IMR-90 (cell line): ENCODE measurements at regions not wholly inside any gene's neighbourhood (a gene's known extent, or its start where the extent isn't known, plus 50 kb on each side); places are given as distances from the start of the nearest gene placed in this dataset.

Experiments used
- ATAC-seq: fragments of 200-7000 bp; cut with Tn5 transposase; 2 replicates; pipeline ENCODE4 v1.9.1; 2020; ENCODE audit warnings: low read depth, mild to moderate bottlenecking, moderate library complexity
- BruUV-seq: library from RNA; stranded (reverse); fragments of 400-500 nt; replicated peaks from 2 replicates; lab custom pipeline; 2021; lab: Mats Ljungman, UMichigan
- CTCF ChIA-PET: fragments of 300-600 bp; formaldehyde crosslinking; extraction: SDS; loops from one replicate; lab custom pipeline; 2021; ENCODE audit warnings: antibody characterized with exemption; lab: Yijun Ruan, JAX
- POLR2A ChIA-PET: fragments of 300-600 bp; sonication (Branson Sonifier 250); formaldehyde crosslinking; loops from one replicate; lab custom pipeline; 2022; ENCODE audit warnings: antibody characterized with exemption; ENCODE audit not compliant: unreplicated experiment; lab: Charles Lee
- DNase-seq: peaks from one replicate; pipeline ENCODE4 v3.0.0; 2013
- H2AFZ ChIP-seq: replicated peaks from 2 replicates; pipeline ENCODE3; 2013; ENCODE audit warnings: low read length, mild to moderate bottlenecking; ENCODE audit not compliant: poor library complexity
- H2AK5ac ChIP-seq: 2 replicates; pipeline ENCODE4 v1.6.1; 2013; ENCODE audit warnings: low read depth, low read length, inconsistent platforms
- H2AK9ac ChIP-seq: replicated peaks from 2 replicates; pipeline ENCODE3; 2013; ENCODE audit warnings: mild to moderate bottlenecking, low read depth, low read length, moderate library complexity; ENCODE audit not compliant: poor library complexity
- H2BK120ac ChIP-seq: 2 replicates; pipeline ENCODE4 v1.6.1; 2013; ENCODE audit warnings: low read depth, low read length, inconsistent platforms
- H2BK15ac ChIP-seq: 3 replicates; pipeline ENCODE4 v1.6.1; 2013; ENCODE audit warnings: low read depth, low read length, inconsistent platforms
- H2BK20ac ChIP-seq: 2 replicates; pipeline ENCODE4 v1.6.1; 2013; ENCODE audit warnings: low read depth, mild to moderate bottlenecking, inconsistent platforms, low read length, moderate library complexity
- H2BK5ac ChIP-seq: 2 replicates; pipeline ENCODE4 v1.6.1; 2013; ENCODE audit warnings: mild to moderate bottlenecking, low read depth, low read length, inconsistent platforms; ENCODE audit not compliant: poor library complexity, severe bottlenecking
- H3K14ac ChIP-seq: replicated peaks from 2 replicates; pipeline ENCODE4 v1.6.1; 2013; ENCODE audit warnings: low read depth, low read length, inconsistent platforms
- H3K18ac ChIP-seq: 2 replicates; pipeline ENCODE4 v1.6.1; 2013; ENCODE audit warnings: low read depth, low read length, control low read depth
- H3K23ac ChIP-seq: 2 replicates; pipeline ENCODE4 v1.6.1; 2013; ENCODE audit warnings: low read depth, low read length, inconsistent platforms
- H3K27ac ChIP-seq: 2 replicates; pipeline ENCODE4 v1.5.1; 2013; ENCODE audit warnings: mild to moderate bottlenecking, control low read depth, low read length; ENCODE audit not compliant: insufficient read depth
- H3K27me3 ChIP-seq: 2 replicates; pipeline ENCODE4 v1.6.1; 2013; ENCODE audit warnings: low read length; ENCODE audit not compliant: control insufficient read depth, insufficient read depth
- H3K36me3 ChIP-seq: 2 replicates; pipeline ENCODE4 v1.6.1; 2013; ENCODE audit warnings: low read length, mixed read lengths; ENCODE audit not compliant: control insufficient read depth, insufficient read depth
- H3K4ac ChIP-seq: 2 replicates; pipeline ENCODE4 v1.6.1; 2013; ENCODE audit warnings: low read depth, low read length, inconsistent platforms
- H3K4me1 ChIP-seq: 2 replicates; pipeline ENCODE4 v1.6.1; 2013; ENCODE audit warnings: low read length, mixed read lengths; ENCODE audit not compliant: control insufficient read depth, insufficient read depth
- H3K4me2 ChIP-seq: 2 replicates; pipeline ENCODE4 v1.6.1; 2013; ENCODE audit warnings: low read depth, mild to moderate bottlenecking, control low read depth, low read length, moderate library complexity
- H3K4me3 ChIP-seq: 2 replicates; pipeline ENCODE4 v1.5.1; 2013; ENCODE audit warnings: low read depth, mild to moderate bottlenecking, control low read depth, low read length, moderate library complexity; ENCODE audit not compliant: insufficient read depth
- H3K56ac ChIP-seq: 2 replicates; pipeline ENCODE4 v1.6.1; 2013; ENCODE audit warnings: low read length, inconsistent platforms; ENCODE audit not compliant: insufficient read depth; ENCODE audit errors: extremely low read depth
- H3K79me1 ChIP-seq, 2 experiments: 2 replicates each; pipeline ENCODE4 v1.6.1; 2013; ENCODE audit warnings: low read length in 2 of 2, inconsistent platforms in 1 of 2, low read depth in 1 of 2
- H3K9ac ChIP-seq: 2 replicates; pipeline ENCODE4 v1.6.1; 2013; ENCODE audit warnings: low read depth, low read length, control low read depth
- H3K9me1 ChIP-seq: 2 replicates; pipeline ENCODE4 v1.6.1; 2013; ENCODE audit warnings: low read length, inconsistent platforms; ENCODE audit not compliant: insufficient read depth
- H3K9me3 ChIP-seq: 2 replicates; pipeline ENCODE4 v1.6.1; 2013; ENCODE audit warnings: low read length; ENCODE audit not compliant: control insufficient read depth, insufficient read depth
- H4K20me1 ChIP-seq: 2 replicates; pipeline ENCODE4 v1.6.1; 2013; ENCODE audit warnings: low read length, inconsistent platforms; ENCODE audit not compliant: insufficient read depth
- H4K5ac ChIP-seq: 2 replicates; pipeline ENCODE4 v1.6.1; 2013; ENCODE audit warnings: mild to moderate bottlenecking, low read depth, low read length, control low read depth
- H4K8ac ChIP-seq, 2 experiments: 2 replicates each; pipeline ENCODE4 v1.6.1; 2013; ENCODE audit warnings: low read depth in 2 of 2, low read length in 2 of 2, control low read depth in 1 of 2, inconsistent platforms in 1 of 2
- H4K91ac ChIP-seq: 2 replicates; pipeline ENCODE4 v1.6.1; 2013; ENCODE audit warnings: low read depth, low read length, inconsistent platforms; ENCODE audit not compliant: insufficient read depth
- BHLHE40 ChIP-seq: fragments of 150-350 bp; IDR thresholded peaks from 2 replicates; pipeline ENCODE4 v1.6.1; 2016; ENCODE audit warnings: mild to moderate bottlenecking, low read depth, low read length
- CEBPB ChIP-seq: IDR thresholded peaks from 2 replicates; pipeline ENCODE4 v1.6.1; 2012; ENCODE audit warnings: low read depth, low read length, improper control_type of control experiment
- CHD1 ChIP-seq: IDR thresholded peaks from 2 replicates; pipeline ENCODE4 v1.6.1; 2012; ENCODE audit warnings: low read depth, low read length, improper control_type of control experiment
- FOS ChIP-seq: fragments of 150-350 bp; IDR thresholded peaks from 2 replicates; pipeline ENCODE4 v1.6.1; 2016; ENCODE audit warnings: low read depth, low read length
- MAFK ChIP-seq: IDR thresholded peaks from 2 replicates; pipeline ENCODE4 v1.6.1; 2012; ENCODE audit warnings: low read depth, low read length, improper control_type of control experiment
- MAZ ChIP-seq: IDR thresholded peaks from 2 replicates; pipeline ENCODE4 v1.6.1; 2012; ENCODE audit warnings: low read depth, mild to moderate bottlenecking, low read length, improper control_type of control experiment, moderate library complexity, borderline replicate concordance
- MXI1 ChIP-seq: IDR thresholded peaks from 2 replicates; pipeline ENCODE4 v1.6.1; 2012; ENCODE audit warnings: low read depth, mild to moderate bottlenecking, low read length, moderate library complexity, borderline replicate concordance
- NFE2L2 ChIP-seq: fragments of 150-350 bp; IDR thresholded peaks from 2 replicates; pipeline ENCODE4 v1.6.1; 2016; ENCODE audit warnings: low read depth, mild to moderate bottlenecking, low read length
- POLR2A ChIP-seq: IDR thresholded peaks from 2 replicates; pipeline ENCODE4 v1.6.1; 2012; ENCODE audit warnings: mild to moderate bottlenecking, low read depth, low read length
- RAD21 ChIP-seq: IDR thresholded peaks from 2 replicates; pipeline ENCODE4 v1.6.1; 2012; ENCODE audit warnings: low read length, improper control_type of control experiment
- RCOR1 ChIP-seq: IDR thresholded peaks from 2 replicates; pipeline ENCODE4 v1.6.1; 2012; ENCODE audit warnings: mild to moderate bottlenecking, low read length, improper control_type of control experiment; ENCODE audit not compliant: insufficient replicate concordance
- RFX5 ChIP-seq: IDR thresholded peaks from 2 replicates; pipeline ENCODE4 v1.8.0; 2012; ENCODE audit warnings: low read depth, mild to moderate bottlenecking, low read length, moderate library complexity
- SMC3 ChIP-seq: fragments of 150-350 bp; IDR thresholded peaks from 2 replicates; pipeline ENCODE4 v1.6.1; 2016; ENCODE audit warnings: low read depth, mild to moderate bottlenecking, antibody characterized with exemption, low read length, moderate library complexity
- WGBS, 2 experiments: methylation state at CpG; one replicate each; pipeline versions ENCODE4 v1.1.5 to v1.1.7; 2013; ENCODE audit warnings: missing lambda C conversion rate in 2 of 2; ENCODE audit not compliant: insufficient read length in 1 of 2; ENCODE audit errors: extremely low coverage in 2 of 2; 5-methylcytosine and 5-hydroxymethylcytosine counted together
- dilution Hi-C: fragments of 300-500 bp; cut with HindIII; formaldehyde crosslinking; loops from one replicate; pipeline ENCODE4 v1.14.3; 2018; ENCODE audit warnings: low sequenced_read_pairs; ENCODE audit not compliant: unreplicated experiment
- in situ Hi-C: fragments of 300-500 bp; cut with MboI; formaldehyde crosslinking; loops from 3 replicates; pipeline ENCODE4 v1.14.3; 2019; ENCODE audit warnings: low sequenced_read_pairs, inconsistent platforms, mixed read lengths
- intact Hi-C: fragments of 100-400 bp; cut with micrococcal nuclease; formaldehyde crosslinking; loops from 2 replicates; pipeline ENCODE4 v1.10.0; 2022
- TF ChIP-seq, protein P1 (sequence below): fragments of 150-350 bp; IDR thresholded peaks from 2 replicates; pipeline ENCODE4 v1.6.1; 2016; ENCODE audit warnings: low read depth, mild to moderate bottlenecking, low read length, moderate library complexity, borderline replicate concordance
- TF ChIP-seq, protein P2 (sequence below): fragments of 150-350 bp; IDR thresholded peaks from 2 replicates; pipeline ENCODE4 v1.6.1; 2017; ENCODE audit warnings: mild to moderate bottlenecking, antibody characterized with exemption, low read length, low read depth
- TF ChIP-seq, protein P3 (sequence below): conservative IDR thresholded peaks from 2 replicates; pipeline ENCODE4 v1.5.1; 2012; ENCODE audit warnings: mild to moderate bottlenecking, low read depth, low read length, improper control_type of control experiment

DNA sequence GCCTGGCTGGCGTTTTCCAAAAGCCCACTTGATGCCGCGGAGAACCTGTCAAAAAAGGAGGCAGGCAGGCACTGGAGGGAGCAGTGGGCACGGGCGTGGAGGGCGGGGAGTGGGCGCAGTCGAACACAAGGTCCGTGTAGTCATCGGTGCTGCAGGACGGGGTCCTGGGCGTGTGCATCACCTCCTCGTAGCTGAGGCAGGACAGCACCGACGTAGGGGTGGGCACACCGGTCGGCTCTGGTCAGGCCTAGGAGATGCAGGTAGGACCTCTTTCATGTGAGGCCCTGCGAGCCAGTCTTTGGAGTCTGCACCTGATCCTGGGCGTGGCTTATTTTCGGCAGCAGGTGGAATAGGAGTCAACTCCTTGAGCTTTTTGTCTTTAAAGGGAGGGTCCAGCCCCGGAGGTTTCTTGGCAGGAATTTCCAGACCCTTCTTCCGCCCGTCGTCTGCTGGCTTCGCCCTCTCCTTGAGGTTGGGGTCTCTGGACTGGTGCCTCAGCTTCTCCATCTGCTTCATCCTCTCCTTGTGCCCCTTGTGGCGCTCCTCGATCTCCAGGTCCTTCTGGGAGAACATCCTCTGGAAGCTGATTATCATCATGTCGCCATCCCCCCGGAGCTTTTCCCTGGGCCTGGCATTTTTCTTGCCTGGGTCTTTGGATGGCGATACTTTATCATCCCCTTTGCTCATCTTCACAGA lies 892.5 kb upstream of the LRRTM1 start:
- POLR2A ChIA-PET, result no interaction called here

More for the DNA sequence above, 892.5 kb upstream of the LRRTM1 start:
- H3K23ac ChIP-seq, result no peak overlapping the region
- H2BK15ac ChIP-seq, result no peak overlapping the region
- no peaks in the 10 kb centered on the region for H3K79me1 ChIP-seq
- H3K14ac ChIP-seq, result no peak overlapping the region
- in situ Hi-C loops (no loop called here), dilution Hi-C loops (no loop called here), intact Hi-C loops (no loop called here)
- no peak overlapping the region for H3K18ac ChIP-seq
- H2AFZ ChIP-seq, result no peak overlapping the region
- no peak overlapping the region for H4K91ac ChIP-seq
- no peaks in the 10 kb centered on the region for H3K36me3 ChIP-seq
- no peak overlapping the region for H3K27ac ChIP-seq
- WGBS, 2 experiments, result 71% methylated on average over 20 of the region's 30 CpGs; no CpG with 5 or more reads in 1 of the 2 experiments
- no peaks in the 10 kb centered on the region for H3K27me3 ChIP-seq
- no peak overlapping the region for H2BK5ac ChIP-seq
- peaks cover 31% of the 10 kb centered on the region for H3K9me3 ChIP-seq
- no peak overlapping the region for H3K9ac ChIP-seq
- no TSS peak for BruUV-seq
- H3K9me1 ChIP-seq, result no peaks in the 10 kb centered on the region
- H4K8ac ChIP-seq, result no peak overlapping the region
- H2AK9ac ChIP-seq, result no peak overlapping the region
- H3K4me3 ChIP-seq, result no peak overlapping the region
- CTCF ChIA-PET, result no interaction called here
- no peaks in the 10 kb centered on the region for H4K20me1 ChIP-seq
- H3K4ac ChIP-seq, result no peak overlapping the region
- no peak overlapping the region for H3K4me2 ChIP-seq
- no peak overlapping the region for H2BK20ac ChIP-seq
- H3K4me1 ChIP-seq, result no peaks in the 10 kb centered on the region
- no peak overlapping the region for H4K5ac ChIP-seq
- H3K56ac ChIP-seq, result no peak overlapping the region
- no peak for ATAC-seq
- no peak overlapping the region for H2AK5ac ChIP-seq
- H2BK120ac ChIP-seq, result no peak overlapping the region
- DNase-seq, result no peak
- no peak for TF ChIP-seq RAD21
- TF ChIP-seq CHD1, result no peak
- TF ChIP-seq, protein P1, sequence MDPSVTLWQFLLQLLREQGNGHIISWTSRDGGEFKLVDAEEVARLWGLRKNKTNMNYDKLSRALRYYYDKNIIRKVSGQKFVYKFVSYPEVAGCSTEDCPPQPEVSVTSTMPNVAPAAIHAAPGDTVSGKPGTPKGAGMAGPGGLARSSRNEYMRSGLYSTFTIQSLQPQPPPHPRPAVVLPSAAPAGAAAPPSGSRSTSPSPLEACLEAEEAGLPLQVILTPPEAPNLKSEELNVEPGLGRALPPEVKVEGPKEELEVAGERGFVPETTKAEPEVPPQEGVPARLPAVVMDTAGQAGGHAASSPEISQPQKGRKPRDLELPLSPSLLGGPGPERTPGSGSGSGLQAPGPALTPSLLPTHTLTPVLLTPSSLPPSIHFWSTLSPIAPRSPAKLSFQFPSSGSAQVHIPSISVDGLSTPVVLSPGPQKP, result no peak
- TF ChIP-seq MAZ, result no peak
- no peak for TF ChIP-seq POLR2A
- no peak for TF ChIP-seq RFX5
- no peak for TF ChIP-seq MXI1
- TF ChIP-seq MAFK, result no peak
- no peak for TF ChIP-seq RCOR1
- no peak for TF ChIP-seq NFE2L2
- TF ChIP-seq, protein P2, sequence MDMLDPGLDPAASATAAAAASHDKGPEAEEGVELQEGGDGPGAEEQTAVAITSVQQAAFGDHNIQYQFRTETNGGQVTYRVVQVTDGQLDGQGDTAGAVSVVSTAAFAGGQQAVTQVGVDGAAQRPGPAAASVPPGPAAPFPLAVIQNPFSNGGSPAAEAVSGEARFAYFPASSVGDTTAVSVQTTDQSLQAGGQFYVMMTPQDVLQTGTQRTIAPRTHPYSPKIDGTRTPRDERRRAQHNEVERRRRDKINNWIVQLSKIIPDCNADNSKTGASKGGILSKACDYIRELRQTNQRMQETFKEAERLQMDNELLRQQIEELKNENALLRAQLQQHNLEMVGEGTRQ, result no peak
- no peak for TF ChIP-seq BHLHE40
- TF ChIP-seq SMC3, result no peak
- TF ChIP-seq, protein P3, sequence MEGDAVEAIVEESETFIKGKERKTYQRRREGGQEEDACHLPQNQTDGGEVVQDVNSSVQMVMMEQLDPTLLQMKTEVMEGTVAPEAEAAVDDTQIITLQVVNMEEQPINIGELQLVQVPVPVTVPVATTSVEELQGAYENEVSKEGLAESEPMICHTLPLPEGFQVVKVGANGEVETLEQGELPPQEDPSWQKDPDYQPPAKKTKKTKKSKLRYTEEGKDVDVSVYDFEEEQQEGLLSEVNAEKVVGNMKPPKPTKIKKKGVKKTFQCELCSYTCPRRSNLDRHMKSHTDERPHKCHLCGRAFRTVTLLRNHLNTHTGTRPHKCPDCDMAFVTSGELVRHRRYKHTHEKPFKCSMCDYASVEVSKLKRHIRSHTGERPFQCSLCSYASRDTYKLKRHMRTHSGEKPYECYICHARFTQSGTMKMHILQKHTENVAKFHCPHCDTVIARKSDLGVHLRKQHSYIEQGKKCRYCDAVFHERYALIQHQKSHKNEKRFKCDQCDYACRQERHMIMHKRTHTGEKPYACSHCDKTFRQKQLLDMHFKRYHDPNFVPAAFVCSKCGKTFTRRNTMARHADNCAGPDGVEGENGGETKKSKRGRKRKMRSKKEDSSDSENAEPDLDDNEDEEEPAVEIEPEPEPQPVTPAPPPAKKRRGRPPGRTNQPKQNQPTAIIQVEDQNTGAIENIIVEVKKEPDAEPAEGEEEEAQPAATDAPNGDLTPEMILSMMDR, result no peak
- TF ChIP-seq CEBPB, result no peak
- TF ChIP-seq FOS, result no peak
